ENCODE measurements at regions not wholly inside any gene's neighbourhood (a gene's known extent, or its start where the extent isn't known, plus 50 kb on each side); places are given as distances from the start of the nearest gene placed in this dataset.

DNA sequence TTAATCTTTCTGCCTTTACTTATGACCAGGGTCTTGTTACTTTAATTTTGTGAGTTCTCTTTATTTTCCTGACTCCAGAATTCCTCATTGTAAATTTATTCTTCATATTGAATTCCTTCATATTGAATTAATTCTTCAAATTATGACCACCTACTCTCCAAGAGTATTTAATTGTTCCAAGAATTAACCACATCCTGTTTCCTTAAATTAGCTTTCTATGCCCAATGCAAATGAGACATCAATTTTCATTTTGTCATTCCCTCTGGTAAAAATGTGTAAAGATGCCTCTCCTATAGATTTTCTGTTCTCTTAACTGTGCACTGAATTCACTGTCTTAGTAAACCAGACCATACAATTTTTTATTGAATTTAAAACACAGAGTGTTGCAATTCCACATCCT is 211.2 kb upstream of the GRIA4 start:
- DNase-seq (ENCODE audit: low read depth), result no peak
- no peak for TF ChIP-seq CTCF (conservative IDR thresholded peaks at IDR 0.05; ENCODE audit: low read depth, low read length)
- no peak overlapping the region for H3K4me3 ChIP-seq (ENCODE audit: low read length)

DNA sequence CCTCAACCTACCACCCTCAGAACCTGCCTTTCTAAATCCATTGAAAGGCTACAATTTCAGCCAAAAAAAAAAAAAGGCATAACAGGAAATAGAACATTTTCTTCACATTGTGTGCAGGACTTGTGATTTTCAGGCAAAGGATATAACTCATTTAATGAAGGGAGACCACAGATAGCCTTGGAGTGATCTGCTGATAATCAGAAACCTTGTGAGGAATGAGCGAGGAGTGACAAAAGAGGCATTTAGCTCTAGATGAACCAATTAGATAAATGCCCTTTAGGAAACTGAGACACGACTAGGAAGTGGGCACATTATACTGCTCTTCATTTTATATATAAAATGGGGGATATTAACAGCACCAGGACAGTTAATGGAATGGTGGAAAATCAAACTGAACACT is 216.5 kb upstream of the GRIA4 start:
- TF ChIP-seq CTCF (conservative IDR thresholded peaks at IDR 0.05; ENCODE audit: low read depth, low read length), result no peak
- no peak for DNase-seq (ENCODE audit: low read depth)
- no peak overlapping the region for H3K4me3 ChIP-seq (ENCODE audit: low read length)

GRCh38 chr11:105392556-105392955 is 217.3 kb upstream of the GRIA4 start:
- no peak overlapping the region for H3K4me3 ChIP-seq (ENCODE audit: low read length)
- no peak for DNase-seq (ENCODE audit: low read depth)
- no peak for TF ChIP-seq CTCF (conservative IDR thresholded peaks at IDR 0.05; ENCODE audit: low read depth, low read length)

DNA sequence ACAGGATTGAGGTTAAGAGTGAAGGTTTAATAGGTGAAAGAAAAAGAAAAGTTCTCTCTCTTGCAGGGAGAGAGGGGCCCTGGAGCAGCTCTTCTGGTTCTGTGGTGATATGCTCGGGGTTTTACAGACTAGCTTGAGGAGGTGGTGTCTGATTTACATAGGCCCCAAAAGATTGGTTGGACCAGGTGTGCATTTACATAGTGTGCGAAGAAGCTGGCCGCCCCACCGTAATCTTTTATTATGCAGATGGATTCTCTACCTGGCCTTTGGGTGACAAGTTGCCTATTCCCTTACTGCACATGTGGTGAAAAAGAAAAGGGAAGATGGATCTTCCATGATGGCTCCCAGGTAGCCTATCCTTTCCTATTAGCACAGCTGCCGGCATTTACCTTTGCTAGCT is 219.9 kb upstream of the GRIA4 start:
- TF ChIP-seq CTCF (conservative IDR thresholded peaks at IDR 0.05; ENCODE audit: low read depth, low read length), result no peak
- no peak overlapping the region for H3K4me3 ChIP-seq (ENCODE audit: low read length)
- no peak for DNase-seq (ENCODE audit: low read depth)

DNA sequence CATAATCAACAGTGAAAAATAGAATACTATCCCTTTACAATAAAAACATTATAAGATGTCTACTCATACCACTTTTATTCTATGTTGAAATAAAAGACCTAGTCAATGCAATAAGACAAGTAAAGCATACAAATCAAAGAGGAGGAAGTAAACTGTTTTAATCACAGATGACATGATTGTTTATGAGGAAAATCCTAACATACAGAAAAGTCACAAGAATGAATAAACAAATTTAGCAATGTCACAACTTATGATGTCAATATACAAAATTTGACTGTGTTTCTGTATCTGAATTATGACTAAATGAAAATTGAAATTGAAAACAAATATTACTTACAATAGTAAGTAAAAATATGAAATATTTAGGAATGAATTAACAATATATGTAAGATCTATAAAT is 221.9 kb upstream of the GRIA4 start:
- DNase-seq (ENCODE audit: low read depth), result no peak
- TF ChIP-seq CTCF (conservative IDR thresholded peaks at IDR 0.05; ENCODE audit: low read depth, low read length), result no peak
- no peak overlapping the region for H3K4me3 ChIP-seq (ENCODE audit: low read length)

DNA sequence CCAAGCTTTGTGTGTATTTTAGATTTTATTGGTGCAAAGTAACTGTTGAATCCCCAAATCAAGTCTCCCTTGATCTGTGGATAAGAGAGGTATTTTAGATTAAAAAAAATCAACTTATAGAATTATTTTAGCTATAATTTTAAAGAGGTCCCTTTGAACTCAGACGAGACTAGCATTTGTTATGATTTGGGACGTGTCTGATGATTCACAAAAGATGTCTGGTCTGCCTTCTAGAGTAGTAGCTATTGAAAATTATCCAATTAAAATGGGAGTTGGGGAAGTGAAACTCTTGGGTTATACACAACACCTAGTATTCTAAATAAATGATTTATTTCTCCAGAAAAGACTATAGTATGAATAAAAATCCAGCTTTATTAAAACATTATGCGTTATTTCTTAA is 227.9 kb upstream of the GRIA4 start:
- no peak for DNase-seq (ENCODE audit: low read depth)
- TF ChIP-seq CTCF (conservative IDR thresholded peaks at IDR 0.05; ENCODE audit: low read depth, low read length), result no peak
- H3K4me3 ChIP-seq (ENCODE audit: low read length), result no peak overlapping the region

DNA sequence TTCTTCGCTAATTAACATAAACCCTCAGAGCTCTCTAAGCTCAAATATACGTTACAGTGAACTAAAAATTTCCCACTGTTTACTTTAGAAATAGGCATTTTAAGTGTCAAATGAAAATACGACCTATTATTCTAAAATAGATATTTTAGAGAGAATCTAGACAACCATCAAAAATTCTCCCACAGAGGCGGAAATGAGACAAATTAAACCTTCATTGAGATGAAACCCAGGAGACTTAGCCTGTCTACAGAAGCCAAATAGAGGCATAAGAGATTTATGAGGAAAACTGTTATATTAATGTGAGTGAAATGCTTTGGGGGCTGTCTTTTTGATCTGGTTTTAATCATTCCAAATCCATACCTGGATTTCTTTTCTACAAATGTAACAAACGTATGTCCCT is 232.0 kb upstream of the GRIA4 start:
- no peak for DNase-seq (ENCODE audit: low read depth)
- TF ChIP-seq CTCF (conservative IDR thresholded peaks at IDR 0.05; ENCODE audit: low read depth, low read length), result no peak

More for the DNA sequence above, 232.0 kb upstream of the GRIA4 start:
- no peak overlapping the region for H3K4me3 ChIP-seq (ENCODE audit: low read length)

Measured in retinal pigment epithelial cell (primary cell).